ENCODE measurements at regions not wholly inside any gene's neighbourhood (a gene's known extent, or its start where the extent isn't known, plus 50 kb on each side); places are given as distances from the start of the nearest gene placed in this dataset.

GRCh38 chr3:177420651-177421480 is 223.6 kb upstream of the TBL1XR1 start:
- no TSS peak for BruUV-seq (replicated peaks)
- Histone ChIP-seq H4K20me1 (replicated peaks; ENCODE audit: control insufficient read depth, extremely low read depth, insufficient read depth, low read length) (no peaks in the 10 kb centered on the region), H3K9me1 (replicated peaks; ENCODE audit: control insufficient read depth, extremely low read depth, insufficient read depth, low read length) (no peaks in the 10 kb centered on the region), H3K4me3 (replicated peaks in 1 of 3; ENCODE audit: insufficient read depth in 1 of 3, low read depth in 1 of 3, low read length in 3 of 3) (no peak overlapping the region), H3K9me3 (replicated peaks; ENCODE audit: control insufficient read depth, insufficient read depth, low read length) (no peaks in the 10 kb centered on the region), H3K27ac (ENCODE audit: insufficient read depth, low read depth, low read length) (no peak overlapping the region), H3K36me3 (ENCODE audit: control insufficient read depth in 2 of 2, extremely low read depth in 1 of 2, insufficient read depth in 2 of 2, low read length in 2 of 2) (no peaks in the 10 kb centered on the region), H3K4me1 (ENCODE audit: control insufficient read depth, extremely low read depth, insufficient read depth, low read length) (no peaks in the 10 kb centered on the region), H3K27me3 (ENCODE audit: control insufficient read depth in 2 of 2, insufficient read depth in 2 of 2, low read length in 2 of 2) (no peaks in the 10 kb centered on the region), H3K9ac (replicated peaks; ENCODE audit: extremely low read depth, insufficient read depth, low read length) (no peak overlapping the region), H3K79me2 (ENCODE audit: control insufficient read depth, insufficient read depth, low read length) (no peaks in the 10 kb centered on the region), H2AFZ (ENCODE audit: low read depth, low read length) (no peak overlapping the region), H3K4me2 (ENCODE audit: insufficient read depth, low read length) (no peak overlapping the region)
- POLR2A ChIA-PET, result no interaction called here
- no peak for FAIRE-seq
- intact Hi-C loops (cut with micrococcal nuclease) (no loop called here), dilution Hi-C loops (cut with MboI; ENCODE audit: extremely low pct_ligation_motif_present, low sequenced_read_pairs) (no loop called here)
- TF ChIP-seq CTCF (IDR thresholded peaks at IDR 0.05; ENCODE audit: extremely low read depth in 1 of 2, insufficient read depth in 1 of 2, low read depth in 1 of 2, low read length in 2 of 2) (no peak), MAX (IDR thresholded peaks at IDR 0.05; ENCODE audit: insufficient read depth, insufficient read length) (no peak), GATA2 (IDR thresholded peaks at IDR 0.05; ENCODE audit: insufficient read depth, insufficient read length, low read depth, low read length) (no peak)
- no peak for DNase-seq (ENCODE audit: low read depth, low spot score)
- CTCF ChIA-PET, result interaction anchor here (1.1 kb wide), 1 partner anchor 10 kb away, joined by 3 read pairs; no protein-coding TSS in a partner anchor

GRCh38 chr3:177421481-177421785 is 224.2 kb upstream of the TBL1XR1 start:
- no TSS peak for BruUV-seq (replicated peaks)
- Histone ChIP-seq H3K4me1 (ENCODE audit: control insufficient read depth, extremely low read depth, insufficient read depth, low read length) (no peaks in the 10 kb centered on the region), H2AFZ (ENCODE audit: low read depth, low read length) (no peak overlapping the region), H3K36me3 (ENCODE audit: control insufficient read depth in 2 of 2, extremely low read depth in 1 of 2, insufficient read depth in 2 of 2, low read length in 2 of 2) (no peaks in the 10 kb centered on the region), H3K27ac (ENCODE audit: insufficient read depth, low read depth, low read length) (no peak overlapping the region), H3K4me3 (replicated peaks in 1 of 3; ENCODE audit: insufficient read depth in 1 of 3, low read depth in 1 of 3, low read length in 3 of 3) (no peak overlapping the region), H3K27me3 (ENCODE audit: control insufficient read depth in 2 of 2, insufficient read depth in 2 of 2, low read length in 2 of 2) (no peaks in the 10 kb centered on the region), H4K20me1 (replicated peaks; ENCODE audit: control insufficient read depth, extremely low read depth, insufficient read depth, low read length) (no peaks in the 10 kb centered on the region), H3K9me3 (replicated peaks; ENCODE audit: control insufficient read depth, insufficient read depth, low read length) (no peaks in the 10 kb centered on the region), H3K79me2 (ENCODE audit: control insufficient read depth, insufficient read depth, low read length) (no peaks in the 10 kb centered on the region), H3K9me1 (replicated peaks; ENCODE audit: control insufficient read depth, extremely low read depth, insufficient read depth, low read length) (no peaks in the 10 kb centered on the region), H3K9ac (replicated peaks; ENCODE audit: extremely low read depth, insufficient read depth, low read length) (no peak overlapping the region), H3K4me2 (ENCODE audit: insufficient read depth, low read length) (no peak overlapping the region)
- FAIRE-seq, result no peak
- no peak for DNase-seq (ENCODE audit: low read depth, low spot score)
- dilution Hi-C loops (cut with MboI; ENCODE audit: extremely low pct_ligation_motif_present, low sequenced_read_pairs), result no loop called here
- TF ChIP-seq JUN (IDR thresholded peaks at IDR 0.05; ENCODE audit: borderline replicate concordance, insufficient read depth, insufficient read length, low read depth) (no peak), POLR2AphosphoS5 (IDR thresholded peaks at IDR 0.05; ENCODE audit: insufficient read depth, low read depth, low read length) (no peak), POLR2A (IDR thresholded peaks at IDR 0.05; ENCODE audit: low read depth, low read length) (no peak), CTCF (IDR thresholded peaks at IDR 0.05; ENCODE audit: extremely low read depth in 1 of 2, insufficient read depth in 1 of 2, low read depth in 1 of 2, low read length in 2 of 2) (no peak), FOS (IDR thresholded peaks at IDR 0.05; ENCODE audit: borderline replicate concordance, insufficient read depth, low read length) (no peak), MYC (IDR thresholded peaks at IDR 0.05; ENCODE audit: low read depth, low read length) (no peak), GATA2 (IDR thresholded peaks at IDR 0.05; ENCODE audit: insufficient read depth, insufficient read length, low read depth, low read length) (no peak), MAX (IDR thresholded peaks at IDR 0.05; ENCODE audit: insufficient read depth, insufficient read length) (no peak), EZH2 (IDR thresholded peaks at IDR 0.05; ENCODE audit: borderline replicate concordance, low read depth, low read length, severe bottlenecking) (no peak)
- ChIA-PET POLR2A (no interaction called here), CTCF (interaction anchor here (1.1 kb wide), 1 partner anchor 10 kb away, joined by 3 read pairs; no protein-coding TSS in a partner anchor)
- intact Hi-C loops (cut with micrococcal nuclease), result no loop called here
